ENCODE measurements at regions not wholly inside any gene's neighbourhood (a gene's known extent, or its start where the extent isn't known, plus 50 kb on each side); places are given as distances from the start of the nearest gene placed in this dataset.

DNA sequence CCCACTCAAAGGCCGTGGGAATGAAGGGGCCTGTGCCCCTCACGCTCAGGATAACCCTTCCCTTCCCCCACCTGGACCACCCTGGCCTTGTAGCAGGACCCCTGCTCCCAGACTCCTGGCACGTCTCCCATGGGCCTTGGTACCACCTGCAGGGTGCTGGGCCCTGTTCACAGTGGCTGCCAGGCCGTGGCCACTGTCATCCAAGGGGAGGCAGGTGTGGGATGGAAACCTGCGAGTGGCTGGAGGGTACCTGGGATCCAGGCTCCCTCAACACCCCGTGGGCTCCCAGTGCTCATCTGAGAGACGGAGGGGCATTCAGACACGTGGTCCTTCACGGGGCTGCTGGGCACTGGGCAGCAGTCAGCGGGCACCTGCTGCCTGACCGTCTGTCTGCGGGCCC lies 75.6 kb upstream of the CIBAR2 start:
- Histone ChIP-seq H3K36me3 (peaks cover 5% of the 10 kb centered on the region), H3K4me3 (no peak overlapping the region), H3K9me3 (ENCODE audit: low read depth) (no peaks in the 10 kb centered on the region), H3K27ac (peak overlapping the region; percentile 89), H3K27me3 (no peaks in the 10 kb centered on the region), H3K4me1 (ENCODE audit: low read depth) (peaks cover 11% of the 10 kb centered on the region)
- TF ChIP-seq, protein P1, sequence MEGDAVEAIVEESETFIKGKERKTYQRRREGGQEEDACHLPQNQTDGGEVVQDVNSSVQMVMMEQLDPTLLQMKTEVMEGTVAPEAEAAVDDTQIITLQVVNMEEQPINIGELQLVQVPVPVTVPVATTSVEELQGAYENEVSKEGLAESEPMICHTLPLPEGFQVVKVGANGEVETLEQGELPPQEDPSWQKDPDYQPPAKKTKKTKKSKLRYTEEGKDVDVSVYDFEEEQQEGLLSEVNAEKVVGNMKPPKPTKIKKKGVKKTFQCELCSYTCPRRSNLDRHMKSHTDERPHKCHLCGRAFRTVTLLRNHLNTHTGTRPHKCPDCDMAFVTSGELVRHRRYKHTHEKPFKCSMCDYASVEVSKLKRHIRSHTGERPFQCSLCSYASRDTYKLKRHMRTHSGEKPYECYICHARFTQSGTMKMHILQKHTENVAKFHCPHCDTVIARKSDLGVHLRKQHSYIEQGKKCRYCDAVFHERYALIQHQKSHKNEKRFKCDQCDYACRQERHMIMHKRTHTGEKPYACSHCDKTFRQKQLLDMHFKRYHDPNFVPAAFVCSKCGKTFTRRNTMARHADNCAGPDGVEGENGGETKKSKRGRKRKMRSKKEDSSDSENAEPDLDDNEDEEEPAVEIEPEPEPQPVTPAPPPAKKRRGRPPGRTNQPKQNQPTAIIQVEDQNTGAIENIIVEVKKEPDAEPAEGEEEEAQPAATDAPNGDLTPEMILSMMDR (IDR thresholded peaks at IDR 0.05; ENCODE audit: low read depth, low read length) = no peak
- no peak for DNase-seq (ENCODE audit: low read depth in 1 of 2, low spot score in 1 of 2)

DNA sequence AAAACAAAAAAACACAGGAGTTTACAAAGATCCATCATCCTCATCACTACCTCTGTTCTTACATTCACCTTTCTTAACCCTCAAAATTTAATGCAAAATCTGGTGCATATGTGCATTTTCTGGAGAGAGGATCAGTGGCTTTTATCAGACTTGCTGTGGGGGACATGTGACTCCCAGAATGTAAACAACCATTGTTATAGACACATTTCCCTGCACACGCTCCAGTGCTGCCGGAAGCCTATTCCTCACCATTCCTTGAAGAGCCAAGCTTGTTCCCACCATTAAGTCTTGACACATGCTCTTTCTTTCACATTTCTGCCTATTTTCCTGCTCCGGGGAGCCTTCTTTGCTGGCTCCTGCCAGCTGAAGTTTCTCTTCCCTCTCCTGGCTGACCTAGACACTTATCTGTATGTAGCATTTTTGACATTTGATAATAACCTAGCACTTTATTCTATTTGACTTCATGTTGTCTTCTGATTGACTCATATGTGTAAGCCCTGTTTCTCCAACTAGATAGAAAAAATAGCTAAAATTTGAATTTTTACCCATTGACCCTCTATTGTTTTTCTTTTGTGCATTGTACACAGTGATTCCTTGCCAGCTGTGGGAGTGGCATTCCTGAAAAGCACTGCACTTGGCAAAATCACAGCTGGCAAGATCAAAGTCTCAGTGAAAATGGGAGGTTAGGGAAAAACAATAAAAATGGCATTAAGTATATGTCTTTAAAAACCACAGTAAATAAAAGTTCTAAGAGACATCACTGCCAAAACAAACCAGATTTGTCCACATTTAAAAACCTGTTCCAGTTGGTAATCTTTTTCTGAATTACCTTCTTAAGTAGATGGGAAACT lies 76.8 kb upstream of the CIBAR2 start:
- Histone ChIP-seq H3K4me1 (ENCODE audit: low read depth) (peaks cover 11% of the 10 kb centered on the region), H3K9me3 (ENCODE audit: low read depth) (no peaks in the 10 kb centered on the region), H3K36me3 (peaks cover 3% of the 10 kb centered on the region), H3K27ac (no peak overlapping the region), H3K27me3 (no peaks in the 10 kb centered on the region), H3K4me3 (no peak overlapping the region)
- TF ChIP-seq, protein P1 (IDR thresholded peaks at IDR 0.05; ENCODE audit: low read depth, low read length) = no peak
- DNase-seq (ENCODE audit: low read depth in 1 of 2, low spot score in 1 of 2) = peak in 1 of 2 donors; percentile 44

DNA sequence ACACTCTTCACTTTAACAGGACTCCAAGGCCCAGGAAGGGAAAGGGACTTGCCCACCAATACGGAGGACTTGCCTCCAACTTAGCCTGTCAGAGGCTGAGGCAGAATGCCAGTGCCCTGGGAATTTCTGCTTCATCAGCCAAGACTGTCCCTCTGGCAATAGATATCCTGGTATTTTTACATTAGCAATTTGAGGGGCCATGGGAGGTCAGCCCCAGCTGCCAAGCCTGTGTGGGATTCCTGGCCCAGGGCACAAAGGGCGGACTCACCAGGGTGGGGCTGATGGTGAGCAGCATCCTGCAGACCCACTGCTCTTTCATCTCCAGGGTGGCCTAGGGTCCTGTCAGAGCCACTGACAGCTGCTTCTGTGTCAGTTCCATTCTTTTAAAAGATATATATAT lies 78.3 kb upstream of the CIBAR2 start:
- Histone ChIP-seq H3K4me1 (ENCODE audit: low read depth) (peaks cover 14% of the 10 kb centered on the region), H3K36me3 (no peaks in the 10 kb centered on the region), H3K9me3 (ENCODE audit: low read depth) (no peaks in the 10 kb centered on the region), H3K27ac (no peak overlapping the region), H3K4me3 (no peak overlapping the region), H3K27me3 (no peaks in the 10 kb centered on the region)
- TF ChIP-seq, protein P1 (IDR thresholded peaks at IDR 0.05; ENCODE audit: low read depth, low read length) = no peak
- no peak for DNase-seq (ENCODE audit: low read depth in 1 of 2, low spot score in 1 of 2)

DNA sequence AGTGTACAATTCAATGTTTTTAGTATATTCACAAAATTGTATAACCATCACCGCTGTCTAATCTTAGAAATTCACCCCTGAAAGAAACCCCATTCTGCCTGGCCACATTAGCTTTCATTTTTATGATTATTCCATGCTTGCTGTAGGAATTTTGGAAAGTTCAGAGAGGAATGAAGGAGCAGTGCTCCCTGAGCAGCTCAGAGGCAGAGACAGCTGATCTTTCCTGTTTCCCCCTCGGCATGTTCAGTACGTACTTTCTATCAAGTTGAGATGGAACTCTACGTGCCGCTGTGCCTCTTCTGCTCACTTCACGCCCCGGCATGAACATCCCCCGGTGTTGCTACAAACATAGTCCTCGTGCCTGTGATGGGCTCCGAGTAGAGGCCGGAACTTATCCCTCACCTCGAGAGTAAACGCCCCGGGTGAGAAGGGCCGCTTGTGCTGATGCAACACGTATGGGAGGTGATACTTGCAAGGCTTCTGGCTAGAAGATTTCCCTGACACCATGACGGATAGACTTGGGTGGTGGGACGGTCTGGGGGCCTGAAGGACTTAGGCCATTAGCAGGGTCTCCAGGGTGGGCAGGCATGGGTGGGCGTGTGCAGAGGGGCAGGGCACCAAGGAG lies 79.2 kb upstream of the CIBAR2 start:
- no peak for DNase-seq (ENCODE audit: low read depth in 1 of 2, low spot score in 1 of 2)
- peaks cover 23% of the 10 kb centered on the region for H3K4me1 ChIP-seq (ENCODE audit: low read depth)
- H3K4me3 ChIP-seq = no peak overlapping the region
- H3K9me3 ChIP-seq (ENCODE audit: low read depth) = no peaks in the 10 kb centered on the region
- H3K27ac ChIP-seq = no peak overlapping the region
- no peaks in the 10 kb centered on the region for H3K27me3 ChIP-seq
- no peaks in the 10 kb centered on the region for H3K36me3 ChIP-seq
- TF ChIP-seq, protein P1 (IDR thresholded peaks at IDR 0.05; ENCODE audit: low read depth, low read length) = no peak

DNA sequence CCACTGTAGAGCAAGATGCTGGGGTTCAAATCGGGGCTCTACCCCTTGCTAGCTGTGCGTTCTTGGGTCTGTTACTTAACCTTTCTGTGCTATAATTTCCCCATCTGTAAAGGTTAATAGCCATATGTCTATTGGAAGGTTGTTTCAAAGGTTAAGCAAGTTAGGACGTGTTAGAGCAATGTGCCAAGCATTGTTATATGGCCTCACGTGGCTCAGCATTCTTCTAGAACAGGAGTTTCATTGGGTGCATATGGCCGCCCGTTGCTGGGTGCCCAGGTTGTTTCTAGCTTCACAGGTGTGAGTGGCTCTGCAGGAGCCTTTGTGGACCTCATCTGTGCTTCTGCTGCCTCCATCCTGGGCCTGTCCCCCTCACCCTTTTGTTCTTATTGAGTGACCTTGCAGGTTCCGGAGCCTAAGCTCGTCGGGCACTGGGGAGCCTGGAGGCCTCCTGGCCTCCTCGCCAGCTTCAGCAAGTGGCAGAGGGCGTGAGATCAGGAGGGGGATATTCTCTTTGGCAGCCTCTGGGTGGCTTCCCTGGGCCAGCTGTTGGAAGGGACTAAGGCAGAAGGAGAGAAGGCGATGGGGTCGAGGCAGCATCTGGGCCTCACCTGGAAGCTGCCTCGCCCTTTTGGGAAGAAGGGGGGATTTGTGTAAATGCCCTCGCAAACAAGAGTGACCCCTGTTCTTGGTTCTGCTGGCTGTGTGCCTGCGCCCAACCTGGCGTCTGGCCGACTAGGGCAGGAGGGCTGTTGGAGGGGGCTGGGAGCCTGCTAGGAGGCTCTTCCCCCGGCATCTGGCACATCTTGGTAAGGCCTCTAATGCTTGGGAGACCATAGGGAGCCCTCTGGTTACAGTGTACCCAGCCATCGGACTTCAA lies 80.2 kb upstream of the CIBAR2 start:
- no peak for DNase-seq (ENCODE audit: low read depth in 1 of 2, low spot score in 1 of 2)
- TF ChIP-seq, protein P1 (IDR thresholded peaks at IDR 0.05; ENCODE audit: low read depth, low read length) = no peak

More for the DNA sequence above, 80.2 kb upstream of the CIBAR2 start:
- Histone ChIP-seq H3K27me3 (no peaks in the 10 kb centered on the region), H3K4me3 (no peak overlapping the region), H3K9me3 (ENCODE audit: low read depth) (no peaks in the 10 kb centered on the region), H3K27ac (no peak overlapping the region), H3K36me3 (no peaks in the 10 kb centered on the region), H3K4me1 (ENCODE audit: low read depth) (peaks cover 19% of the 10 kb centered on the region)
